ENCODE measurements at regions not wholly inside any gene's neighbourhood (a gene's known extent, or its start where the extent isn't known, plus 50 kb on each side); places are given as distances from the start of the nearest gene placed in this dataset.

GRCh38 chr15:47177177-47177576 is 540.1 kb upstream of the SEMA6D start:
- H3K4me3 ChIP-seq = no peak overlapping the region
- in situ Hi-C loops (cut with MboI; ENCODE audit: low pct_unique_long_range_greater_than_20kb in 2 of 9, low sequenced_read_pairs in 9 of 9, unreplicated experiment in 9 of 9) = loop anchor here in 6 of 9 experiments (25.0 kb wide), 6 partner anchors 560 to 1465 kb away; no protein-coding TSS in a partner anchor
- H3K27ac ChIP-seq = no peak overlapping the region
- ATAC-seq (replicated peaks in 6 of 8) = peak in 3 of 8 experiments; percentile 29 to 98 (median 64)
- no peaks in the 10 kb centered on the region for H3K4me1 ChIP-seq (replicated peaks in 1 of 2)
- 28 to 100% (median 90%) methylated on average over 1 to 3 of the region's 3 CpGs; no CpG with 5 or more reads in 3 of the 10 experiments for WGBS, 10 experiments

GRCh38 chr15:47179988-47180387 is 537.3 kb upstream of the SEMA6D start:
- H3K4me1 ChIP-seq (replicated peaks in 1 of 2) = peaks cover 0 to 7% of the 10 kb centered on the region in 2 donors
- H3K27ac ChIP-seq = no peak overlapping the region
- no peak for ATAC-seq (replicated peaks in 6 of 8)
- 0 to 80% (median 33%) methylated on average over 2 to 4 of the region's 4 CpGs for WGBS, 10 experiments
- no peak overlapping the region for H3K4me3 ChIP-seq
- in situ Hi-C loops (cut with MboI; ENCODE audit: low pct_unique_long_range_greater_than_20kb in 2 of 9, low sequenced_read_pairs in 9 of 9, unreplicated experiment in 9 of 9) = loop anchor here in 6 of 9 experiments (25.0 kb wide), 6 partner anchors 557 to 1468 kb away; no protein-coding TSS in a partner anchor

- H3K4me1 ChIP-seq (replicated peaks in 1 of 2) = peaks cover 10 to 22% of the 10 kb centered on the region in 2 donors
- 0 to 100% (median 75%) methylated on average over 1 to 2 of the region's 2 CpGs; no CpG with 5 or more reads in 1 of the 10 experiments for WGBS, 10 experiments
- no peak for ATAC-seq (replicated peaks in 6 of 8)
- H3K4me3 ChIP-seq = no peak overlapping the region
- H3K27ac ChIP-seq = no peak overlapping the region
- in situ Hi-C loops (cut with MboI; ENCODE audit: low pct_unique_long_range_greater_than_20kb in 2 of 9, low sequenced_read_pairs in 9 of 9, unreplicated experiment in 9 of 9) = loop anchor here in 6 of 9 experiments (25.0 kb wide), 6 partner anchors 554 to 1471 kb away; no protein-coding TSS in a partner anchor
Measured at GRCh38 chr15:47182818-47183217, 534.5 kb upstream of the SEMA6D start.

- in situ Hi-C loops (cut with MboI; ENCODE audit: low pct_unique_long_range_greater_than_20kb in 2 of 9, low sequenced_read_pairs in 9 of 9, unreplicated experiment in 9 of 9) = loop anchor here in 6 of 9 experiments (25.0 kb wide), 6 partner anchors 553 to 1472 kb away; no protein-coding TSS in a partner anchor
- 0 to 13% (median 3%) methylated on average over 3 to 25 of the region's 84 CpGs; no CpG with 5 or more reads in 1 of the 10 experiments for WGBS, 10 experiments
- Histone ChIP-seq H3K27ac (peak overlapping the region; percentile 41 to 88), H3K4me1 (replicated peaks in 1 of 2) (peaks cover 10 to 27% of the 10 kb centered on the region in 2 donors), H3K4me3 (peak overlapping the region; percentile 52 to 93 (median 69))
- ATAC-seq (replicated peaks in 6 of 8) = peak; percentile 64 to 82 (median 76)
Measured at GRCh38 chr15:47184003-47184907, 533.0 kb upstream of the SEMA6D start.

- Histone ChIP-seq H3K4me1 (replicated peaks in 1 of 2) (peaks cover 10 to 27% of the 10 kb centered on the region in 2 donors), H3K4me3 (peak overlapping the region; percentile 52 to 93 (median 69)), H3K27ac (peak overlapping the region; percentile 41 to 88)
- ATAC-seq (replicated peaks in 6 of 8) = peak; percentile 43 to 75 (median 69)
- WGBS, 10 experiments = 6 to 22% (median 12%) methylated on average over 1 to 20 of the region's 36 CpGs; no CpG with 5 or more reads in 1 of the 10 experiments
- in situ Hi-C loops (cut with MboI; ENCODE audit: low pct_unique_long_range_greater_than_20kb in 2 of 9, low sequenced_read_pairs in 9 of 9, unreplicated experiment in 9 of 9) = loop anchor here in 6 of 9 experiments (25.0 kb wide), 6 partner anchors 552 to 1473 kb away; no protein-coding TSS in a partner anchor
Measured at GRCh38 chr15:47184908-47185801, 532.1 kb upstream of the SEMA6D start.

GRCh38 chr15:47186075-47186474 is 531.2 kb upstream of the SEMA6D start:
- whole genome bisulfite sequencing, 10 experiments = 51 to 100% (median 83%) methylated on average over 2 to 3 of the region's 3 CpGs; no CpG with 5 or more reads in 2 of the 10 experiments
- Histone ChIP-seq H3K4me3 (peak overlapping the region; percentile 52 to 93 (median 69)), H3K27ac (no peak overlapping the region), H3K4me1 (replicated peaks in 1 of 2) (peaks cover 10 to 27% of the 10 kb centered on the region in 2 donors)
- in situ Hi-C loops (cut with MboI; ENCODE audit: low pct_unique_long_range_greater_than_20kb in 2 of 9, low sequenced_read_pairs in 9 of 9, unreplicated experiment in 9 of 9) = loop anchor here in 6 of 9 experiments (25.0 kb wide), 6 partner anchors 551 to 1474 kb away; no protein-coding TSS in a partner anchor
- ATAC-seq (replicated peaks in 6 of 8) = peak in 1 of 8 experiments; percentile 12

- Histone ChIP-seq H3K4me1 (replicated peaks in 1 of 2) (peaks cover 10 to 20% of the 10 kb centered on the region in 2 donors), H3K4me3 (no peak overlapping the region), H3K27ac (no peak overlapping the region)
- in situ Hi-C loops (cut with MboI; ENCODE audit: low pct_unique_long_range_greater_than_20kb in 2 of 9, low sequenced_read_pairs in 9 of 9, unreplicated experiment in 9 of 9) = loop anchor here in 6 of 9 experiments (25.0 kb wide), 6 partner anchors 548 to 1477 kb away; no protein-coding TSS in a partner anchor
- 25 to 67% (median 44%) methylated on average over 1 of the region's 1 CpG; no CpG with 5 or more reads in 2 of the 10 experiments for WGBS, 10 experiments
- ATAC-seq (replicated peaks in 6 of 8) = peak in 2 of 8 experiments; percentile 34 to 36
Measured at GRCh38 chr15:47188758-47189507, 528.4 kb upstream of the SEMA6D start.

- in situ Hi-C loops (cut with MboI; ENCODE audit: low pct_unique_long_range_greater_than_20kb in 2 of 9, low sequenced_read_pairs in 9 of 9, unreplicated experiment in 9 of 9) = loop anchor here in 8 of 9 experiments (10.0 to 25.0 kb wide), 9 partner anchors 543 to 1482 kb away; no protein-coding TSS in a partner anchor
Measured at GRCh38 chr15:47194718-47195117, 522.6 kb upstream of the SEMA6D start.

GRCh38 chr15:47196048-47196447 is 521.3 kb upstream of the SEMA6D start:
- Histone ChIP-seq H3K4me1 (replicated peaks in 1 of 2) (peaks cover 2 to 15% of the 10 kb centered on the region in 2 donors), H3K27ac (no peak overlapping the region), H3K4me3 (no peak overlapping the region)
- in situ Hi-C loops (cut with MboI; ENCODE audit: low pct_unique_long_range_greater_than_20kb in 2 of 9, low sequenced_read_pairs in 9 of 9, unreplicated experiment in 9 of 9) = loop anchor here in 8 of 9 experiments (10.0 to 25.0 kb wide), 9 partner anchors 541 to 1484 kb away; no protein-coding TSS in a partner anchor
- ATAC-seq (replicated peaks in 6 of 8) = peak; percentile 95 to 99 (median 98)
- WGBS, 10 experiments = 0% methylated on average over 1 to 4 of the region's 4 CpGs; no CpG with 5 or more reads in 7 of the 10 experiments

More at GRCh38 chr15:47194718-47195117, 522.6 kb upstream of the SEMA6D start:
- Histone ChIP-seq H3K4me3 (no peak overlapping the region), H3K27ac (no peak overlapping the region), H3K4me1 (replicated peaks in 1 of 2) (peaks cover 2 to 13% of the 10 kb centered on the region in 2 donors)
- WGBS, 10 experiments = 20 to 100% (median 56%) methylated on average over 1 to 2 of the region's 2 CpGs; no CpG with 5 or more reads in 1 of the 10 experiments
- peak in 2 of 8 experiments; percentile 15 to 21 for ATAC-seq (replicated peaks in 6 of 8)

GRCh38 chr15:47203993-47204392 is 513.3 kb upstream of the SEMA6D start:
- ATAC-seq (replicated peaks in 6 of 8) = no peak
- Histone ChIP-seq H3K4me1 (replicated peaks in 1 of 2) (peaks cover 4 to 5% of the 10 kb centered on the region in 2 donors), H3K27ac (no peak overlapping the region), H3K4me3 (no peak overlapping the region)
- WGBS, 10 experiments = 11 to 67% (median 22%) methylated on average over 1 of the region's 1 CpG; no CpG with 5 or more reads in 1 of the 10 experiments
- in situ Hi-C loops (cut with MboI; ENCODE audit: low pct_unique_long_range_greater_than_20kb in 2 of 9, low sequenced_read_pairs in 9 of 9, unreplicated experiment in 9 of 9) = no loop called here

GRCh38 chr15:47206358-47206978 is 510.8 kb upstream of the SEMA6D start:
- in situ Hi-C loops (cut with MboI; ENCODE audit: low pct_unique_long_range_greater_than_20kb in 2 of 9, low sequenced_read_pairs in 9 of 9, unreplicated experiment in 9 of 9) = no loop called here

More at GRCh38 chr15:47206358-47206978, 510.8 kb upstream of the SEMA6D start:
- peak in 1 of 8 experiments; percentile 24 for ATAC-seq (replicated peaks in 6 of 8)
- peaks cover 2 to 5% of the 10 kb centered on the region in 2 donors for H3K4me1 ChIP-seq (replicated peaks in 1 of 2)
- no peak overlapping the region for H3K4me3 ChIP-seq
- 32 to 81% (median 46%) methylated on average over 1 to 7 of the region's 7 CpGs; no CpG with 5 or more reads in 1 of the 10 experiments for WGBS, 10 experiments
- H3K27ac ChIP-seq = no peak overlapping the region

Measured in motor neuron (in vitro differentiated cells).